NOMO-1 treated with DMSO at 0.1 percent for 48 hours (cell line): ENCODE measurements at regions not wholly inside any gene's neighbourhood (a gene's known extent, or its start where the extent isn't known, plus 50 kb on each side); places are given as distances from the start of the nearest gene placed in this dataset.
A peak's percentile ranks its signal among the peaks of the same experiment; 100 is the strongest.
"Not testable (repeated sequence)": the region's sequence is repeated elsewhere in the genome, so short reads cannot be mapped to it uniquely, and the experiment has no call there.

Experiments used
- DNase-seq: peaks from one replicate; lab custom pipeline; 2025; ENCODE audit not compliant: unreplicated experiment; lab: John Stamatoyannopoulos, UW

DNA sequence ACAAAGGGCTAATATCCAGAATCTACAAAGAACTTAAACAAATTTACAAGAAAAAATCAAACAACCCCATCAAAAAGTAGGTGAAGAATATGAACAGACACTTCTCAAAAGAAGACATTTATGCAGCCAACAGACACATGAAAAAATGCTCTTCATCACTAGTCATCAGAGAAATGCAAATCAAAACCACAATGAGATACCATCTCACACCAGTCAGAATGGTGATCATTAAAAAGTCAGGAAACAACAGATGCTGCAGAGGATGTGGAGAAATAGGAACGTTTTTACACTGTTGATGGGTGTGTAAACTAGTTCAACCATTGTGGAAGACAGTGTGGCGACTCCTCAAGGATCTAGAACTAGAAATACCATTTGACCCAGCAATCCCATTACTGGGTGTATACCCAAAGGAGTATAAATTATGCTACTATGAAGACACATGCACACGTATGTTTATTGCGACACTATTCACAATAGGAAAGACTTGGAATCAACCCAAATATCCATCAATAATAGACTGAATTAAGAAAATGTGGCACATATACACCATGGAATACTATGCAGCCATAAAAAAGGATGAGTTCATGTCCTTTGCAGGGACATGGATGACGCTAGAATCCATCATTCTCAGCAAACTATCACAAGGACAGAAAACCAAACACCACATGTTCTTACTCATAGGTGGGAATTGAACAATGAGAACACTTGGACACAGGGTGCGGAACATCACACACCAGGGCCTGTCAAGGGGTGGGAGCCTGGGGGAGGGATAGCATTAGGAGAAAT, 241.5 kb downstream of the KCNRG start:
- DNase-seq = not testable (repeated sequence)

DNA sequence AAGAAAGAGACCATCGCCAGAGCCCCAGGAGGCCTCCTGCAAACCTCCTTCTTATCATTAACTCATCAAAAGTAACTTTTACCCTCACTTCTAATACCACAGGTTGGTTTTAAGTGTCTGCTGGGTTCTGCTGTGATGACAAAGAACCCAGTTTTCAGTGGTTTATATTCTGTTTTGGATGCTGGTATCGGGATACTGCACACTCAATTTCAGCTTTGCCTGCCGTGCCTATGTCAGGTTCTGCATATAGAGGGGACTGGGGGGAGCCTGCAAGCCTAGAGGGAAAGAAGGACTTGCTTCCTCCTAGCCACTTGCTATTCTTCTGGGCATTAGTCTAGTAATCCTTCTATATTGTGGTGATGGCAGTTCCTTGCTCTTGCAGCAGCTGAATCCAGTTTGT, 242.4 kb downstream of the KCNRG start:
- DNase-seq = no peak

- DNase-seq = no peak
Observed at GRCh38 chr13:50261130-50261901, 246.1 kb downstream of the KCNRG start.

DNA sequence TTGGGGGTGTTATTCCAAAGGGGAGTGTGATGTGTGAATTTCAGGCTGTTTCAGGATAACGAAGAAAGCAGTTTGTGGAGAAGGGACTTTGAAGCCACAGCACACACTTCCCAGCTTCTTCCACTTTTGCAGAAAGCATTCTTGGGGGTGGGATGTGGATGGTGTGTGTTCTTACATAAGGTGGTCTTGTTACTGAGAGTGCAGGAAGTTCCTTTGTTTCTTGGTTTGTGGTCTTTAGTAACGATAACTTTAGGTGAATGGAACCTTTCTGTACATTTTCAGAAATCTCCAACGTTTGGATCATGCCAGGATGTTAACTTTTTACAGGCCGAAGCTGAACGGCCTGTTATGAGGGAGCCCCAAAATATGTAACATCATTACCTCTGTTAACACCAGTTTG, 251.8 kb downstream of the KCNRG start:
- DNase-seq = no peak

DNA sequence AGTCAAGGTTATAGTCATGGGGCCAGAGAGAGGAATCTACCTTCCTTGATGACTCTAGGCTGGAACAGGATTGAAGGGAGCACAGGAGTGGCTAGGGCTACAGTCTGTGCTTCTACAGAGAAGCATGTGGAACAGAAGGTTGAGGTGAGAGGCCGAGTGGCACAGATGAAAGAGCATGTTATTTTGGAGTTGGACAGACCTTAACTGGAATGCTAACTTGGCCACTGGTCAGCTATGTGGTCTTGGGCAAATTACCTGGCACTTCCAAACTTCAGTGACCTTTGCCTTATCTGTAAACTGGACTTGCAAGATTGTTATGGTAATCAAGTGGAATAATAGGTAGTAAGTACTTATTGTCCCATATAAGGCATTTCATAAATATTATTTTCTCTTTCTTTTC, 252.7 kb downstream of the KCNRG start:
- no peak for DNase-seq

GRCh38 chr13:50268500-50268899, 253.3 kb downstream of the KCNRG start:
- no peak for DNase-seq

DNA sequence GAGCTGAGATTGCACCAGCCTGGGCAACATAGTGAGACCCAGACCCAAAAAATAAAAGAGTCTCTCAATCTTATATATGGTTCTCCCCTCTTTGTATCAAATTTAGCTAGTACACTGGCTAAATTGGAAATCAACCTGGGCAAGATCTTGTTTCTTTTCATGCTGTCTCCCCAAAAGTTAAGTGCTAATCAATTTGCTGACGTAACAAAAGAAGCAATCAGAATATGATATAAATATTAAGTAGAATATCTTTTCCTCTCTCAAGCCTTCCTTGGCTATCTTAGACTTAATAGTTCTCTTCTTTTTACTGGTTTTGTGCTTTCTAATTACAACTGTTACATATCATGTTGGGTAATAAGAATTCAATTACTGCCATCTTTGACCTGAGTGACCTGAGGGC, 258.9 kb downstream of the KCNRG start:
- DNase-seq = no peak

DNA sequence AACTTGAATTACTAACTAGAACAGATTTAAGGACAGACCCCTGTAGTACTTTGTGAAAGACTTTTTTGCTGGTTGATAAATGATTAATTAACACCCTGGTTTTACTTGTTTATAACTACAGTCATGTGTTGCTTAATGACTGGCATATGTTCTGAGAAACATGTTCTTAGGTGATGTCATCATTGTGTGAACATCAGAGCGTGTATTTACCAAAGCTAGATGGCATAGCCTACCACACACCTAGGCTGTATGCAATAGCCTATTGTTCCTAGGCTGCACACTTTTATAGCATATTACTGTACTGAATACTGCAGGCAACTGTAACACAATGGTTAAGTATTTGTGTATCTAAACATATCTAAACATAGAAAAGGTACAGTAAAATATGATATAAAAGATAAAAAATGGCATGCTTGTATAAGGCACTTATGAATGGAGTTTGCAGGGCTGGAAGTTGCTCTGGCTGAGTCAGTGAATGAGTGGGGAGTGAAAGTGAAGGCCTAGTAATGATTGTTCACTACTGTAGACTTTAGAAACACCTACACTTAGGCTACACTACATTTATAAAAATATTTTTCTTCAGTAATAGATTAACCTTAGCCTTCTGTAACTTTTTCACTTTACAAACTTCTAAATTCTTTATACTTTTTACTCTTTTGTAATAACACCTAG, 260.3 kb downstream of the KCNRG start:
- DNase-seq = no peak

GRCh38 chr13:50276550-50276949, 261.3 kb downstream of the KCNRG start:
- no peak for DNase-seq

- no peak for DNase-seq
Observed at GRCh38 chr13:50277127-50277526, 261.9 kb downstream of the KCNRG start.

DNA sequence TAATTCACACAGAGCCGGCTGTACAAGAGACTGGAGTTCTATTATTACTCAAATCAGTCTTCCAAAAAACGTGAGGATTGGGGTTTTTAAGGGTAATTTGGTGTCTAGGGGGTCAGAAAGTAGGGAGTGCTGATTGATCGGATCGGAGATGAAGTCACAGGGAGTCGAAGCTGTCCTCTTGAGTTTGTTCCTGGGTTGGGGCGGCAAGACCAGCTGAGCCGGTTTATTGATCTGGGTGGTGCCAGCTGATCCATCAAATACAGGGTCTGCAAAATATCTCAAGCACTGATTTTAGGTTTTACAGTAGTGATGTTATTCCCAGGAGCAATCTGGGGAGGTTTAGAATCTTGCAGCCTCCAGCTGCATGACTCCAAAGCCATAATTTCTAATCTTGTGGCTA, 262.7 kb downstream of the KCNRG start:
- no peak for DNase-seq

- DNase-seq = no peak
Observed at GRCh38 chr13:50280441-50280937, 265.2 kb downstream of the KCNRG start.

GRCh38 chr13:50282016-50282415, 266.8 kb downstream of the KCNRG start:
- no peak for DNase-seq

GRCh38 chr13:50283017-50283416, 267.8 kb downstream of the KCNRG start:
- no peak for DNase-seq

DNA sequence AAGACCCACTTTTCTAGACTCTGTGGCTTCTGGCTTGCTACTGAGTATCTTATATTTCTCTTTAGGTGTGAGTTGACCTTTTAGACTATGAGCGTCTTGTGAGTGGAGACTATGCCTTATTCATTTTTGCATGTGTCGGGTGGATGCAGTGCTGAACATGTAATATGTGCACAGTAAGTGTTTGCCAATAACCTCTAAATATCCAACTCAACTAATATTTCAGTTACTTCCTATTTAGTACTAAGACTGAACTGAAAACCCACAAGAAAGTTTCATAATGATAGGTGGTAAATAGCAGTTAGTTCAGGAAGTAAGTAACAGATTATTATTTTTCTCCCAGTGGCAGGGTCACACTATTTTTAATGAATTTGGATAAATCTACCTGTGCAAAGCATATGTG, 269.3 kb downstream of the KCNRG start:
- peak; percentile 88 for DNase-seq

DNA sequence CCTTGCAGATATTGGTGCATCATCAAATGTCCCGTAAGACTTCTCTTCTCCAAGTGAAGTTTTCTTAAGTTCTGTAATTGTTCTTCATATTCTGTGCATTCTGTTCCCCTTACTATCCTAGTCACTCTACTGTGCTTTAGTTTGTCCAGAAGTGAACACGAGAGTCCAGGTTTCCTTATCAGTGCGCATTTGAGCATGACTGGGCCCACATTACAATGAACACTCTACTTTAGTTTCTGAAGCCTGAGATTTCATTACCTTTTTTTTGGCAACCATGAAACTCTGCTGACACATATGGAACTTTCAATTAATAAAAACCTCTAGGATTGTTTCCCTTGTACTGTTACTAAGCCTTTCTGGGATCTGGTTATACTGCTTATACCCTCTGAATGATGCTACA, 270.0 kb downstream of the KCNRG start:
- DNase-seq = peak; percentile 13

DNA sequence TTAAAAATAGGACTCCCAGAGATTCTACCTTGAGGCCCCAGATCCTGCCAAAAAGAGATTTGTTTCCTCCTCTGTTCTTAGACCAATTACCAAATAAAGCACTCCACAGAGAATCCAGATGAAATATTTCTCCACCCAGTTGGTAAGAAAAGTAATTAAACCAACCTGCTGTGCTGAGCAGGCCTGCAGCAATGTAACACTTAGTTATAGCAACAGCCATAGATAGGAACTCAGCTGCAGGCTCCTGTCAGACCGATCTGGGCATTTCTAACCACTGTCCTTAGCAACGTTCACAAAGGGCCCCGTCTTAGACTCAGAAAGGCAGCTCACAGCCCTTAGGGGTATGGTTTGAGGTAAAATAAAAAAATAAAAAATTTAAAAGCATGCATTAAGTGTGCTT, 271.1 kb downstream of the KCNRG start:
- no peak for DNase-seq

- DNase-seq = peak; percentile 92
Observed at GRCh38 chr13:50290186-50290585, 274.9 kb downstream of the KCNRG start.

GRCh38 chr13:50291611-50292010, 276.4 kb downstream of the KCNRG start:
- no peak for DNase-seq

- no peak for DNase-seq
Observed at GRCh38 chr13:50292081-50292480, 276.8 kb downstream of the KCNRG start.

DNA sequence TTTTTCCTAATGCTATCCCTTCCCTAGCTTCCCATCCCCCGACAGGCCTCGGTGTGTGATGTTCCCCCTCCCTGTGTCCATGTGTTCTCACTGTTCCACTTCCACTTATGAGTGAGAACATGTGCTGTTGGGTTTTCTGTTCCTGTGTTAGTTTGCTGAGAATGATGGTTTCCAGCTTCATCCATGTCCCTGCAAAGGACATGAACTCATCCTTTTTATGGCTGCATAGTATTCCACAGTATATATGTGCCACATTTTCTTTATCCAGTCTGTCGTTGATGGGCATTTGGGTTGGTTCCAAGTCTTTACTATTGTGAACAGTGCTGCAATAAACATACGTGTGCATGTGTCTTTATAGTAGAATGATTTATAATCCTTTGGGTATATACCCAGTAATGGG, 279.2 kb downstream of the KCNRG start:
- DNase-seq = not testable (repeated sequence)
